Heart right ventricle (tissue), 16 donors: ENCODE measurements at regions not wholly inside any gene's neighbourhood (a gene's known extent, or its start where the extent isn't known, plus 50 kb on each side); places are given as distances from the start of the nearest gene placed in this dataset.

ENCODE experiments used
- ATAC-seq, 8 donors: fragments of 200-7000 bp; cut with Tn5 transposase; one replicate each; pipeline ENCODE4 v1.9.1; 2020; ENCODE audit warnings: mild to moderate bottlenecking in 8 of 8, moderate library complexity in 8 of 8, moderate number of reproducible peaks in 1 of 8
- DNase-seq, 2 donors: peaks; one replicate each; pipeline ENCODE4 v3.0.0-alpha.2; 2020
- H3K27ac ChIP-seq, 10 donors: fragments of 200-600 bp; sonication (generic) in 2 of 10; one replicate each; pipeline versions ENCODE4 v1.5.0 to v1.8.0; 2020 to 2022; ENCODE audit warnings: mild to moderate bottlenecking in 3 of 10
- H3K27me3 ChIP-seq, 7 donors: fragments of 200-600 bp; one replicate each; pipeline ENCODE4 v1.8.0; 2021 to 2022; ENCODE audit warnings: mild to moderate bottlenecking in 2 of 7
- H3K36me3 ChIP-seq, 9 donors: fragments of 200-600 bp; sonication (generic) in 1 of 9; one replicate each; pipeline versions ENCODE4 v1.5.0 to v1.8.0; 2020 to 2022; ENCODE audit warnings: mild to moderate bottlenecking in 2 of 9
- H3K4me1 ChIP-seq, 9 donors: fragments of 200-600 bp; sonication (generic) in 1 of 9; one replicate each; pipeline versions ENCODE4 v1.5.0 to v1.8.0; 2020 to 2022; ENCODE audit warnings: mild to moderate bottlenecking in 4 of 9
- H3K4me3 ChIP-seq, 10 donors: fragments of 200-600 bp; sonication (generic) in 2 of 10; one replicate each; pipeline versions ENCODE4 v1.5.0 to v1.8.0; 2020 to 2022; ENCODE audit warnings: mild to moderate bottlenecking in 7 of 10, moderate library complexity in 2 of 10
- H3K9me3 ChIP-seq, 11 donors: fragments of 200-600 bp in 10 of 11; sonication (generic) in 2 of 11; one replicate each; pipeline versions ENCODE4 v1.5.0 to v1.8.0; 2013 to 2022; ENCODE audit warnings: mild to moderate bottlenecking in 2 of 11, control low read depth in 1 of 11, moderate library complexity in 1 of 11
- WGBS, 2 donors: extraction: QIAGEN DNeasy Blood & Tissue Kit; methylation state at CpG; one replicate each; pipeline ENCODE4 v1.1.7; 2013; ENCODE audit warnings: inconsistent platforms in 1 of 2; 5-methylcytosine and 5-hydroxymethylcytosine counted together
- intact Hi-C, 10 donors: fragments of 100-400 bp; cut with DNase I; formaldehyde crosslinking; loops; one replicate each; pipeline versions ENCODE4 v1.11.1 to v1.14.2; 2022
- TF ChIP-seq, protein P1 (sequence below), 9 donors: fragments of 200-600 bp; sonication (generic) in 2 of 9; IDR thresholded peaks; one replicate each; pipeline versions ENCODE4 v1.5.0 to v1.8.0; 2021 to 2022; ENCODE audit warnings: antibody characterized with exemption in 9 of 9, mild to moderate bottlenecking in 5 of 9, moderate library complexity in 1 of 9
- donor health status: Arrhythmogenic right ventricular cardiomyopathy.
- donor health status: ischemic (EF 13 %, LVEDD 7.1; RV severe dilation, severe dysfunction).
- donor health status: healthy with polysubstance abuse.
- donor health status: DM: no; HTN: yes; CAD: no.
- donor health status: DM: no; HTN: no; CAD: no.
- donor health status: ischemic (EF 25% LVEDD 6.9; RV normal size, moderate dysfunction).
- donor health status: ischemic (EF 25% LVEDD 5.7; RV mildly dilated, moderate dysfunction).
- donor health status: healthy.
- donor health status: DM: yes; HTN: yes; CAD: no.
- donor health status: Ischemic cardiomyopathy.
- donor health status: ischemic (EF 35%, LVEDD 5.7; RV mildly dilated, moderate dysfunction).
- donor health status: nonischemic (EF 11% LVEDD 7.7; RV severe dilation, severe dysfunction).
- donor health status: DM: yes; HTN: yes; CAD: no.
- donor health status: PGD.
- donor health status: ischemic (EF 29% LVEDD 5.4; RV normal size, mild dysfunction).
- donor health status: nonischemic (EF 23%, LVEDD 6.1; RV moderate dilation, normal function).

DNA sequence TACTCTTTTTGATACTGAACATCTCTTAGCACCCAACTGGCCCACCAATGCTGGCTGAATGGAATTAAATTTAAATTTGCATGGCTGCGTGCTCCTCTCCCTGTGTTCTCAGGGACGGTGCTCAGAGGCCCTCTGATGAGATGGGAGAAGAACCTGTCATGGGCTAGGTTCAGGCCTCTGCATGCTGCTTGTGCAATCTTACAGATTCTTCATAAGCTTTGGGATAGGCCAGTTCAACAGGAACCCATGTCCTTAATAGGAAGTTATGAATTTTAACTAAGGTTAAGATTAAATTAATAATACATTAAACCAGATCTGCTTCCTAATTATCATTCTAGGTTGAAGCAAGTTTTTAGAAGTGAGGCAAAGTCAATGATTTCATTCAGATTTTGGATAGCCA is 119.7 kb upstream of the LRIG3 start:
- 92 to 98% methylated on average over 2 of the region's 2 CpGs for WGBS, 2 donors
- no peak overlapping the region for H3K27ac ChIP-seq
- H3K4me1 ChIP-seq: peaks cover 0 to 9% (median 0%) of the 10 kb centered on the region in 9 donors
- ATAC-seq (no peak), DNase-seq (no peak)
- H3K36me3 ChIP-seq: no peaks in the 10 kb centered on the region
- intact Hi-C loops: no loop called here
- no peak overlapping the region for H3K4me3 ChIP-seq
- H3K27me3 ChIP-seq: no peaks in the 10 kb centered on the region
- TF ChIP-seq, protein P1, sequence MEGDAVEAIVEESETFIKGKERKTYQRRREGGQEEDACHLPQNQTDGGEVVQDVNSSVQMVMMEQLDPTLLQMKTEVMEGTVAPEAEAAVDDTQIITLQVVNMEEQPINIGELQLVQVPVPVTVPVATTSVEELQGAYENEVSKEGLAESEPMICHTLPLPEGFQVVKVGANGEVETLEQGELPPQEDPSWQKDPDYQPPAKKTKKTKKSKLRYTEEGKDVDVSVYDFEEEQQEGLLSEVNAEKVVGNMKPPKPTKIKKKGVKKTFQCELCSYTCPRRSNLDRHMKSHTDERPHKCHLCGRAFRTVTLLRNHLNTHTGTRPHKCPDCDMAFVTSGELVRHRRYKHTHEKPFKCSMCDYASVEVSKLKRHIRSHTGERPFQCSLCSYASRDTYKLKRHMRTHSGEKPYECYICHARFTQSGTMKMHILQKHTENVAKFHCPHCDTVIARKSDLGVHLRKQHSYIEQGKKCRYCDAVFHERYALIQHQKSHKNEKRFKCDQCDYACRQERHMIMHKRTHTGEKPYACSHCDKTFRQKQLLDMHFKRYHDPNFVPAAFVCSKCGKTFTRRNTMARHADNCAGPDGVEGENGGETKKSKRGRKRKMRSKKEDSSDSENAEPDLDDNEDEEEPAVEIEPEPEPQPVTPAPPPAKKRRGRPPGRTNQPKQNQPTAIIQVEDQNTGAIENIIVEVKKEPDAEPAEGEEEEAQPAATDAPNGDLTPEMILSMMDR (IDR thresholded peaks at IDR 0.05): no peak
- H3K9me3 ChIP-seq: no peaks in the 10 kb centered on the region

- intact Hi-C loops: no loop called here
These were observed 118.7 kb upstream of the LRIG3 start for GRCh38 chr12:59039005-59039404.

GRCh38 chr12:59036973-59037762 is 116.9 kb upstream of the LRIG3 start:
- WGBS, 2 donors: 63 to 64% methylated on average over 5 of the region's 5 CpGs
- TF ChIP-seq, protein P1 (IDR thresholded peaks at IDR 0.05): no peak
- Histone ChIP-seq H3K36me3 (no peaks in the 10 kb centered on the region), H3K4me1 (peaks cover 0 to 9% (median 0%) of the 10 kb centered on the region in 9 donors), H3K27ac (no peak overlapping the region), H3K27me3 (no peaks in the 10 kb centered on the region), H3K9me3 (no peaks in the 10 kb centered on the region), H3K4me3 (no peak overlapping the region)
- DNase-seq (no peak), ATAC-seq (no peak)
- intact Hi-C loops: no loop called here

More at GRCh38 chr12:59039005-59039404, 118.7 kb upstream of the LRIG3 start:
- H3K9me3 ChIP-seq: no peaks in the 10 kb centered on the region
- H3K27me3 ChIP-seq: no peaks in the 10 kb centered on the region
- TF ChIP-seq, protein P1 (IDR thresholded peaks at IDR 0.05): no peak
- 67 to 78% methylated on average over 2 of the region's 2 CpGs for WGBS, 2 donors
- H3K27ac ChIP-seq: no peak overlapping the region
- no peaks in the 10 kb centered on the region for H3K36me3 ChIP-seq
- DNase-seq (no peak), ATAC-seq (no peak)
- no peak overlapping the region for H3K4me3 ChIP-seq
- H3K4me1 ChIP-seq: peaks cover 0 to 9% (median 0%) of the 10 kb centered on the region in 9 donors

GRCh38 chr12:59036347-59036746 is 116.0 kb upstream of the LRIG3 start:
- WGBS, 2 donors: 95 to 97% methylated on average over 2 of the region's 2 CpGs
- Histone ChIP-seq H3K4me3 (no peak overlapping the region), H3K36me3 (no peaks in the 10 kb centered on the region), H3K9me3 (no peaks in the 10 kb centered on the region), H3K4me1 (peaks cover 0 to 5% (median 0%) of the 10 kb centered on the region in 9 donors), H3K27me3 (no peaks in the 10 kb centered on the region), H3K27ac (no peak overlapping the region)
- TF ChIP-seq, protein P1 (IDR thresholded peaks at IDR 0.05): no peak
- intact Hi-C loops: no loop called here
- ATAC-seq (no peak), DNase-seq (no peak)
